ENCODE measurements at regions not wholly inside any gene's neighbourhood (a gene's known extent, or its start where the extent isn't known, plus 50 kb on each side); places are given as distances from the start of the nearest gene placed in this dataset.

GRCh38 chr3:72381584-72381983 is 466.7 kb downstream of the SHQ1 start:
- TF ChIP-seq EZH2 (IDR thresholded peaks at IDR 0.05; ENCODE audit: insufficient read depth, low read length) (no peak), CTCF (IDR thresholded peaks at IDR 0.05; ENCODE audit: insufficient read depth, low read depth, low read length) (no peak)

Measured in astrocyte (in vitro differentiated cells and primary cell).